Tibial artery (tissue), 4 donors: ENCODE measurements at regions not wholly inside any gene's neighbourhood (a gene's known extent, or its start where the extent isn't known, plus 50 kb on each side); places are given as distances from the start of the nearest gene placed in this dataset.

Experiments
- DNase-seq, 2 donors: peaks; one replicate each; pipeline ENCODE4 v3.0.0-alpha.2; 2019
- H3K27ac ChIP-seq, 2 donors: fragments of 200-600 bp; sonication (generic) in 1 of 2; 1 replicate in 1 of 2; 2 replicates in 1 of 2; pipeline ENCODE4 v1.5.1; 2018 to 2019; ENCODE audit warnings: mild to moderate bottlenecking in 1 of 2
- H3K27me3 ChIP-seq, 2 donors: fragments of 200-600 bp; sonication (generic) in 1 of 2; one replicate each; pipeline versions ENCODE4 v1.5.1 to v1.6.0; 2016 to 2019
- H3K36me3 ChIP-seq, 3 donors: fragments of 200-600 bp; sonication (generic) in 2 of 3; one replicate each; pipeline ENCODE4 v1.5.1; 2016 to 2019; ENCODE audit warnings: mild to moderate bottlenecking in 2 of 3
- H3K4me1 ChIP-seq, 4 donors: fragments of 200-600 bp; sonication (generic) in 2 of 4; 1 replicate in 3 of 4; 2 replicates in 1 of 4; pipeline ENCODE4 v1.5.1; 2016 to 2019
- H3K4me3 ChIP-seq, 2 donors: fragments of 200-600 bp; sonication (generic) in 1 of 2; 1 replicate in 1 of 2; 2 replicates in 1 of 2; pipeline ENCODE4 v1.5.1; 2018 to 2019; ENCODE audit warnings: mild to moderate bottlenecking in 2 of 2
- H3K9me3 ChIP-seq, 3 donors: fragments of 200-600 bp; sonication (generic) in 1 of 3; one replicate each; pipeline ENCODE4 v1.5.1; 2016 to 2019
- CTCF ChIP-seq, 2 experiments: fragments of 200-600 bp in 1 of 2; fragments of 450-650 bp in 1 of 2; IDR thresholded peaks; one replicate each; pipeline ENCODE4 v1.5.1; 2017 to 2019; ENCODE audit warnings: antibody characterized with exemption in 2 of 2, mild to moderate bottlenecking in 1 of 2, moderate library complexity in 1 of 2
- intact Hi-C: fragments of 100-400 bp; cut with DNase I; formaldehyde crosslinking; loops from one replicate; pipeline ENCODE4 v1.15.0; 2023; ENCODE audit warnings: low total_unique reads

DNA sequence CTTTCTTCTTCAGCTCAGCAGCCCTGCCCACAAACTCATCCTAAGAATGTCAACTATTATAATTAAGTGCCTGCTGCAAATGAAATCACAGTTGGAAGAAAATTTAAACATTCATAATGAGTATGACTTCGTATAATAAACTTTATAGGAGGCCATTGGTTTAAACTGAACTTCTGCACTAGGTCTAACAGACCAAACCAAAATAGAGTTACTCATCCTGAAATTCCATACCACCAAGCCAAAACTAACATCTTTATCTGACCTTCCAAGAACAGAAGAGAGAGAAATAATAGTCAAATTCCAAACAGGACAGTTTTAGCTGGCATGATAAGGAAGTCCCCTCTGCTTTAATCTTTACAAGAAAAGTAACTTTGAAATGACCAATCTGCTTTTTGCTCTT lies 472.4 kb upstream of the PRMT6 start:
- DNase-seq = no peak
- no peaks in the 10 kb centered on the region for H3K9me3 ChIP-seq
- no peak for TF ChIP-seq CTCF (IDR thresholded peaks at IDR 0.05)
- no peak overlapping the region for H3K4me3 ChIP-seq
- H3K27me3 ChIP-seq = no peaks in the 10 kb centered on the region
- no peak overlapping the region for H3K27ac ChIP-seq
- H3K36me3 ChIP-seq = no peaks in the 10 kb centered on the region
- no peaks in the 10 kb centered on the region for H3K4me1 ChIP-seq
- intact Hi-C loops = no loop called here

DNA sequence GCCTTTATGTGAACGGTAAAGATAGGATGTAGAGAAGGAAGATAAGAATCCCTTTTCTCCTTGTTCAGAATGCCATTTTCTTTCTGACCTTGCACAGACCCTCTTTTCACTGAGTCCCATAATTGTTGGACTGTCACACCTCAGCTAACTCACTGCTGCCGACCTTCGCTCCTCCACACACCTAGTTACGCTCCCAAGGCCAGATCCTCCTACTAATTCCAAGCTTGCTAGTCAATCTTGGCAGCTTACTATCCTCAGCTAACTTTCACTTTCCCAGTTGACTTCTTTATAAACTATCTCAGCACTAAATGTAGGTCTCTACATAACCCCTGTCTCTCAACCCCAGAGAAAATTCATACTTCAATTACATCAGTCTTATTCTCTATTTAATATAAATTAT lies 471.8 kb upstream of the PRMT6 start:
- Histone ChIP-seq H3K9me3 (no peaks in the 10 kb centered on the region), H3K4me3 (no peak overlapping the region), H3K27ac (no peak overlapping the region), H3K27me3 (no peaks in the 10 kb centered on the region), H3K36me3 (no peaks in the 10 kb centered on the region), H3K4me1 (no peaks in the 10 kb centered on the region)
- intact Hi-C loops = no loop called here
- no peak for TF ChIP-seq CTCF (IDR thresholded peaks at IDR 0.05)
- DNase-seq = no peak

DNA sequence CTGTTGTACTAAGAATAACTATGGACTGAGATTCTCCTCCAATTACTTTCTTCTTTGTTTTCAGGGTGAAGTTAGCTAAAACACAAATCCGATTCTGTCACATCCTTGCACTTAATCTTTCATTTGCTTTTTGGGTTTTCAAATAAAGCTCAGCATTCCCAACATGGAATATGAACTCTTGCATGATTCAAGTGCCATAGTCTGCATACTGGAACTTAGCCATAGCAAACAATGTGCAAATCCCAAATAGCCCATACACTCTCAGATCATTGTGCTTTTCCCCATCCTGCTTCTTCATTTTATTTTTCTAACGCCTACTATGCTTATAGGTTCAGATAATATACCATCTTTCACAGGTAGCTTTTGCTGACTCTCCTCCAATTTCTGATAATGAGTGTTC lies 455.8 kb upstream of the PRMT6 start:
- Histone ChIP-seq H3K4me3 (no peak overlapping the region), H3K36me3 (no peaks in the 10 kb centered on the region), H3K27ac (no peak overlapping the region), H3K9me3 (no peaks in the 10 kb centered on the region), H3K4me1 (no peaks in the 10 kb centered on the region), H3K27me3 (no peaks in the 10 kb centered on the region)
- DNase-seq = no peak
- TF ChIP-seq CTCF (IDR thresholded peaks at IDR 0.05) = no peak
- intact Hi-C loops = no loop called here

DNA sequence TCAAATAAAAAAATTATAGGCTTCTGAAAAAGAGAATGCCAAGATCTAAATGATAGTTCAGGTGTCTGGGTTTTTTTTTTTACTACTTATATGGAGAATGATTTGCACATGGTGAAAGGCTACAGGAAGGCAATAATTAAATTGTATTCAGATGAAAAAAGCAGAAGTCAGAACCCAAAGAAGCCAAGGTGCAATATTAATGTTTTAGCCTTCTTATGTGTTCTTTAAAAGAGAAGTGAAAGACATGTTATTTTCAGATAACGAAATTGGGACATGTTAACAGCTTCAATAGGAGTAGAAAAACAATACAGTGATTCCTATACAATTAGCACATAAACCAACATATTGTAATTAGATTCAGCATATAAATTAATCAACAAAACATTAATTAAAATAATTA lies 452.9 kb upstream of the PRMT6 start:
- Histone ChIP-seq H3K9me3 (no peaks in the 10 kb centered on the region), H3K36me3 (no peaks in the 10 kb centered on the region), H3K27me3 (no peaks in the 10 kb centered on the region), H3K4me1 (no peaks in the 10 kb centered on the region), H3K27ac (no peak overlapping the region), H3K4me3 (no peak overlapping the region)
- no peak for TF ChIP-seq CTCF (IDR thresholded peaks at IDR 0.05)
- intact Hi-C loops = no loop called here
- no peak for DNase-seq

GRCh38 chr1:106608841-106609240 lies 447.6 kb upstream of the PRMT6 start:
- no peak for DNase-seq
- Histone ChIP-seq H3K9me3 (no peaks in the 10 kb centered on the region), H3K36me3 (no peaks in the 10 kb centered on the region), H3K4me1 (no peaks in the 10 kb centered on the region), H3K27ac (no peak overlapping the region), H3K4me3 (no peak overlapping the region), H3K27me3 (no peaks in the 10 kb centered on the region)
- intact Hi-C loops = no loop called here
- no peak for TF ChIP-seq CTCF (IDR thresholded peaks at IDR 0.05)

DNA sequence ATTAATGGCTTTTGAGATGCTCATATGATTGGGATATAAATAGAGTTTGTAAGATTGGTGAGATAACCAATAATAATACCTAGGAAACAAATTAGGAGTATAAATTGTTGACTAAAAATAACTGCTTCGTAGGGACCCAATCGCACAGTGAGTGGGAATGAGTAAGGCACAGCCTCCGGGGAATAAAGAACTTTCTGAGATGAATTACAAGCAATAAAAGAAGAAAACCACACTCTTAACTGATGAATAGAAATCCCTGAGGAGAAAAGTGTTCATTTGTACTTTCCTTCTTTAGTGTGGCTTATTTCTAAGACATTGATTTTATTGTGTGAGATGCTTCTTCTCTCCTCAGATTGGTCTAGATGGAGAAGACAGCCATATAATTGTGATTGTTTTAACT lies 443.4 kb upstream of the PRMT6 start:
- no peak overlapping the region for H3K4me3 ChIP-seq
- H3K27me3 ChIP-seq = no peaks in the 10 kb centered on the region
- no peaks in the 10 kb centered on the region for H3K4me1 ChIP-seq
- intact Hi-C loops = no loop called here
- H3K36me3 ChIP-seq = no peaks in the 10 kb centered on the region
- TF ChIP-seq CTCF (IDR thresholded peaks at IDR 0.05) = no peak
- H3K9me3 ChIP-seq = no peaks in the 10 kb centered on the region
- H3K27ac ChIP-seq = no peak overlapping the region
- no peak for DNase-seq
